ENCODE measurements at regions not wholly inside any gene's neighbourhood (a gene's known extent, or its start where the extent isn't known, plus 50 kb on each side); places are given as distances from the start of the nearest gene placed in this dataset.

- TF ChIP-seq POLR2A (IDR thresholded peaks at IDR 0.05; ENCODE audit: low read length): no peak
- no peak for TF ChIP-seq GATA1 (IDR thresholded peaks at IDR 0.05; ENCODE audit: low read depth, low read length)
Observed at GRCh38 chr16:13507530-13507929, 412.4 kb upstream of the ERCC4 start.

Measured in erythroblast (primary cell).